Activated CD4-positive, alpha-beta T cell treated with anti-CD3 and anti-CD28 coated beads, Interleukin-2, amount 50 U/mL, for 1 hour (primary cell): ENCODE measurements at regions not wholly inside any gene's neighbourhood (a gene's known extent, or its start where the extent isn't known, plus 50 kb on each side); places are given as distances from the start of the nearest gene placed in this dataset.
"Not testable (repeated sequence)": the region's sequence is repeated elsewhere in the genome, so short reads cannot be mapped to it uniquely, and the experiment has no call there.

Source experiments
- DNase-seq: peaks from one replicate; pipeline ENCODE4 v3.0.0-alpha.2; 2020

- not testable (repeated sequence) for DNase-seq
These were observed 2806.6 kb downstream of the RPIA start for GRCh38 chr2:91498065-91498449.

DNA sequence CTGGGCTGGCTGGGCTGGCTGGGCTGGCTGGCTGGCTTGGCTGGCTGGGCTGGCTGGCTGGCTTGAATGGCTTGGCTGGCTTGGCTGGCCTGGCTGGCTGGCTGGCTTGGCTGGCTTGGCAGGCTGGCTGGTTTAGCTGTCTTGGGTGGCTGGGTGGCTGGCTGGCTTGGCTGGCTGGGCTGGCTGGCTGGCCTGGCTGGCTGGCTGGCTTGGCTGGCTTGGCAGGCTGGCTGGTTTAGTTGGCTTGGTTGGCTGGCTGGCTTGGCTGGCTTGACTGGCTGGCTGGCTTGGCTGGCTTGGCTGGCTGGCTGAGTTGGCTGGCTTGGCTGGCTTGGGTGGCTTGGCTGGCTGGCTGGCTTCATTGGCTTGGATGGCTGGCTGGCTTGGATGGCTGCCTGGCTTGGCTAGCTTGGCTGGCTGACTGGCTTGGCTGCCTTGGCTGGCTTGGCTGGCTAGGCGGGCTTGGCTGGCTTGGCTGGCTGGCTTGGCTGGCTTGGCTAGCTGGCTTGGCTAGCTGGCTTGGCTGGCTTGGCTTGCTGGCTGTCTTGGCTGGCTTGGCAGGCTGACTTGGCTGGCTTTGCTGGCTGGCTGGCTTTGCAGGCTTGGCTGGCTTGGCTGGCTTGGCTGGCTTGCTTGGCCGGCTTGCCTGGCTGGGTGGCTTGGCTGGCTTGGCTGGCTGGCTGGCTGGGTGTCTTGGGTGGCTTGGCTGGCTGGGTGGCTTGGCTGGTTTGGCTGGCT lies 2807.2 kb downstream of the RPIA start:
- DNase-seq, result not testable (repeated sequence)

DNA sequence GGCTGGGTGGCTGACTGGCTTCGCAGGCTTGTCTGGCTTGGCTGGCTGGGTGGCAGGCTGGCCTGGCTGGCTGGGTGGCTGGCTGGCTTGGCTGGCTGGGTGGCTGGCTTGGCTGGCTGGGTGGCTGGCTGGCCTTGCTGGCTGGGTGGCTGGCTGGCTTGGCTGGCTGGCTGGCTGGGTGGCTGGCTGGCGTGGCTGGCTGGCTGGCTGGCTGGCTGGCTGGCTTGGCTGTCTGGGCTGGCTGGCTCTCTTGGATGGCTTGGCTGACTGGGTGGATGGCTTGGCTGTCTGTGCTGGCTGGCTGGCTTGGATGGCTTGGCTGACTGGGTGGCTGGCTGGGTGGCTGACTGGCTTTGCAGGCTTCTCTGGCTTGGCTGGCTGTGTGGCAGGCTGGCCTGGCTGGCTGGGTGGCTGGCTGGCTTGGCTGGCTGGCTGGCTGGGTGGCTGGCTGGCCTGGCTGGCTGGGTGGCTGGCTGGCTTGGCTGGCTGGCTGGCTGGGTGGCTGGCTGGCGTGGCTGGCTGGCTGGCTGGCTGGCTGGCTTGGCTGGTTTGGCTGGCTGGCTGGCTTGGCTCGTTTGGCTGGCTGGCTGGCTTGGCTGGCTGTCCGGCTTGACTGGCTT lies 2808.1 kb downstream of the RPIA start:
- not testable (repeated sequence) for DNase-seq

DNA sequence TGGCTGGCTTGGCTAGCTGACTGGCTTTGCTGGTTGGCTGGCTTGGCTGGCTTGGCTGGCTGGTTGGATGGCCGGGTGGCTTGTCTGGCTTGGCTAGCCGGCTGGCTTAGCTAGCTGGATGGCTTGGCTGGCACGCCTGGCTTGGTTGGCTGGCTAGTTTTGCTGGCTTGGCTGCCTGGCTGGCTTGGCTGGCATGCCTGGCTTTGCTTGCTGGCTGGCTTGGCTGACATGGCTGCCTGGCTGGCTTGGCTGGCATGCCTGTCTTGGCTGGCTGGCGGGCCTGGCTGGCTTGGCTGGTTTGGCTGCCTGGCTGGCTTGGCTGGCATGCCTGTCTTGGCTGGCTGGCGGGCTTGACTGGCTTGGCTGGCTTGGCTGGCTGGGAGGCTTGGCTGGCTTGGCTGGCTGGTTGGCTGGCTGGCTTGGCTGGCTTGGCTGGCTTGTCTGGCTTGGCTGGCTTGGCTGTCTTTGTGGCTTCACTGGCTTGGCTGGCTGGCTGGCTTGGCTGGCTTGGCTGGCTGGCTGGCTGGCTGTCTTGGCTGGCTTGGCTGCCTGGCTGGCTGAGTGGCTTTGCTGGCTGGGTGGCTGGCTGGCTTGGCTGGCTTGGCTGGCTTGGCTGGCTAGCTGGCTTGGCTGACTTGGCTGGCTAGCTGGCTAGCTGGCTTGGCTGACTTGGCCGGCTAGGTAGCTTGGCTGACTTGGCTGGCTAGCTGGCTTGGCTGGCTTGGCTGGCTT lies 2808.9 kb downstream of the RPIA start:
- DNase-seq, result not testable (repeated sequence)

DNA sequence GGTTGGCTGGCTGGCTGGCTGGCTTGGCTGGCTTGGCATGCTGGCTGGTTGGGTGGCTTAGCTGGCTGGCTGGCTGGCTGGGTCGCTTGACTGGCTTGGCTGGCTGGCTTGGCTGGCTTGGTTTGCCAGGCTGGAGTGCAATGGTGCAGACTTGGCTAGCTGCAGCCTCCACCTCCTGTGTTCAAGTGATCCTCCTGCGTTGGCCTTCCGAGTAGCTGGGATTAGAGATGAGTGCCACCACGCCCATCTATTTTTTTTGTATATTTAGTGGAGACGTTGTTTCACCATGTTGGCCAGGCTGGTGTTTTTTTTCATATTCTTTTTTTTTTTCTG lies 2809.5 kb downstream of the RPIA start:
- DNase-seq, result not testable (repeated sequence)

DNA sequence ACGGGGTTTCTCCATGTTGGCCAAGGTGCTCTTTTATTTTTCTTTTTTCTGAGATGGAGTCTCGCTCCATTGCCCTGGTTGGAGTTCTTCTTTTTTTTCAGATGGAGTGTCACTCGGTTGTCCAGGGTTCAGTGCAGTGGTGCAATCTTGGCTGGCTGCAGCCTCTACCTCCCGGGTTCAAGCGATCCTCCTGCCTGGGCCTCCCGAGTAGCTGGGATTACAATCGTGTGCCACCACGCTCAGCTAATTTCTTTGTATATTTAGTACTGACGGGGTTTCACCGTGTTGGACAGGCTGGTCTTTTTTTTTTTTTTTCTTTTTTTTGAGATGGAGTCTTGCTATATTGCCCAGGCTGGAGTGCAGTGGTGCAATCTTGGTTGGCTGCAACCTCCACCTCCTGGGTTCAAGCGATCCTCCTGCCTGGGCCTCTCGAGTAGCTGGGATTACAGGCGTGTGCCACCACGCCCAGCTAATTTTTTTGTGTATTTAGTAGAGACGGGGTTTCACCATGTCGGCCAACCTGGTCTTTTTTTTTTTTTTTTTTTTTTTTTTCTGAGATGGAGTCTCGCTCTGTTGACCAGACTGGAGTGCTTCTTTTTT lies 2810.1 kb downstream of the RPIA start:
- DNase-seq, result not testable (repeated sequence)

- not testable (repeated sequence) for DNase-seq
These were observed 2812.1 kb downstream of the RPIA start for GRCh38 chr2:91503572-91503958.

GRCh38 chr2:91503959-91504741 lies 2812.7 kb downstream of the RPIA start:
- DNase-seq, result not testable (repeated sequence)

DNA sequence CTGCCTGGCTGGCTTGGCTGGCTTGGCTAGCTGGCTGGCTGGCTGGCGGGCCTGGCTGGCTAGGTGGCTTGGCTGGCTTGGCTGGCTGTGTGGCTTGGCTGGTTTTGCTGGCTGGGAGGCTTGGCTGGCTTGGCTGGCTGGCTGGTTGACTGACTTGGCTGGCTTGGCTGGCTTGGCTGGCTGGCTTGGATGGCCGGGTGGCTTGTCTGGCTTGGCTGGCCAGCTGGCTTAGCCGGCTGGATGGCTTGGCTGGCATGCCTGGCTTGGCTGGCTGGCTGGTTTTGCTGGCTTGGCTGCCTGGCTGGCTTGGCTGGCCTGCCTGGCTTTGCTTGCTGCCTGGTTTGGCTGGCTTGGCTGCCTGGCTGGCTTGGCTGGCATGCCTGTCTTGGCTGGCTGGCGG lies 2817.3 kb downstream of the RPIA start:
- not testable (repeated sequence) for DNase-seq

DNA sequence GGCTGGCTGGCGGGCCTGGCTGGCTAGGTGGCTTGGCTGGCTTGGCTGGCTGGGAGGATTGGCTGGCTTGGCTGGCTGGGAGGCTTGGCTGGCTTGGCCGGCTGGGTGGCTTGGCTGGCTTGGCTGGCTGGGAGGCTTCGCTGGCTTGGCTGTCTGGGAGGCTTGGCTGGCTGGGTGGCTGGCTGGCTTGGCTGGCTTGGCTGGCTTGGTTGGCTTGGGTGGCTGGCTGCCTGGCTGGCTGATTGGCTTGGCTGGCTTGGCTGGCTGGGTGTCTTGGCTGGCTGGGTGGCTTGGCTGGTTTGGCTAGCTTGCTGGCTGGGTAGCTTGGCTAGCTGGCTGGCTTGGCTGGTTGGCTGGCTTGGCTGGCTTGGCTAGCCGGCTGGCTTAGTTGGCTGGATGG lies 2817.8 kb downstream of the RPIA start:
- not testable (repeated sequence) for DNase-seq

- not testable (repeated sequence) for DNase-seq
These were observed 2819.7 kb downstream of the RPIA start for GRCh38 chr2:91511166-91511565.

DNA sequence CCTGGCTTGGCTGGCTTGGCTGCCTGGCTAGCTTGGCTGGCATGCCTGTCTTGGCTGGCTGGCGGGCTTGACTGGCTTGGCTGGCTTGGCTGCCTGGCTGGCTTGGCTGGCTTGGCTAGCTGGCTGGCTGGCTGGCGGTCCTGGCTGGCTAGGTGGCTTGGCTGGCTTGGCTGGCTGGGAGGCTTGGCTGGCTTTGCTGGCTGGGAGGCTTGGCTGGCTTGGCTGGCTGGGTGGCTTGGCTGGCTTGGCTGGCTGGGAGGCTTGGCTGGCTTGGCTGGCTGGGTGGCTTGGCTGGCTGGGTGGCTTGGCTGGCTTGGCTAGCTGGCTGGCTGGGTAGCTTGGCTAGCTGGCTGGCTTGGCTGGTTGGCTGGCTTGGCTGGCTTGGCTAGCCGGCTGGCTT lies 2824.5 kb downstream of the RPIA start:
- not testable (repeated sequence) for DNase-seq

- DNase-seq, result not testable (repeated sequence)
These were observed 2825.2 kb downstream of the RPIA start for GRCh38 chr2:91516669-91517068.

- not testable (repeated sequence) for DNase-seq
These were observed 2826.4 kb downstream of the RPIA start for GRCh38 chr2:91517846-91518245.

- DNase-seq, result not testable (repeated sequence)
These were observed 2827.0 kb downstream of the RPIA start for GRCh38 chr2:91518361-91518981.

DNA sequence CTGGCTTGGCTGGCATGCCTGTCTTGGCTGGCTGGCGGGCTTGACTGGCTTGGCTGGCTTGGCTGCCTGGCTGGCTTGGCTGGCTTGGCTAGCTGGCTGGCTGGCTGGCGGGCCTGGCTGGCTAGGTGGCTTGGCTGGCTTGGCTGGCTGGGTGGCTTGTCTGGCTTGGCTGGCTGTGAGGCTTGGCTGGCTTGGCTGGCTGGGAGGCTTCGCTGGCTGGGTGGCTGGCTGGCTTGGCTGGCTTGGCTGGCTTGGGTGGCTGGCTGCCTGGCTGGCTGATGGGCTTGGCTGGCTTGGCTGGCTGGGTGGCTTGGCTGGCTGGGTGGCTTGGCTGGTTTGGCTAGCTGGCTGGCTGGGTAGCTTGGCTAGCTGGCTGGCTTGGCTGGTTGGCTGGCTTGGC lies 2827.9 kb downstream of the RPIA start:
- DNase-seq, result not testable (repeated sequence)

DNA sequence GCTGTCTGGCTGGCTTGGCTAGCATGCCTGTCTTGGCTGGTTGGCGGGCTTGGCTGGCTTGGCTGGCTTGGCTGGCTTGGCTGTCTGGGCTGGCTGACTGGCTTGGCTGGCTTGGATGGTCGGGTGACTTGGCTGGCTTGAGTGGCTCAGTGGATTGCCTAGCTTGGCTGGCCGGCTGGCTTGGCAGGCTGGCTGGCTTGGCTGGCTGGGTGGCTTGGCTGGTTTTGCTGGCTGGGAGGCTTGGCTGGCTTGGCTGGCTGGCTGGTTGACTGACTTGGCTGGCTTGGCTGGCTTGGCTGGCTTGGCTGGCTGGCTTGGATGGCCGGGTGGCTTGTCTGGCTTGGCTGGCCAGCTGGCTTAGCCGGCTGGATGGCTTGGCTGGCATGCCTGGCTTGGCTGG lies 2828.4 kb downstream of the RPIA start:
- not testable (repeated sequence) for DNase-seq

GRCh38 chr2:91520523-91520922 lies 2829.1 kb downstream of the RPIA start:
- not testable (repeated sequence) for DNase-seq

GRCh38 chr2:91520972-91521535 lies 2829.6 kb downstream of the RPIA start:
- DNase-seq, result not testable (repeated sequence)

DNA sequence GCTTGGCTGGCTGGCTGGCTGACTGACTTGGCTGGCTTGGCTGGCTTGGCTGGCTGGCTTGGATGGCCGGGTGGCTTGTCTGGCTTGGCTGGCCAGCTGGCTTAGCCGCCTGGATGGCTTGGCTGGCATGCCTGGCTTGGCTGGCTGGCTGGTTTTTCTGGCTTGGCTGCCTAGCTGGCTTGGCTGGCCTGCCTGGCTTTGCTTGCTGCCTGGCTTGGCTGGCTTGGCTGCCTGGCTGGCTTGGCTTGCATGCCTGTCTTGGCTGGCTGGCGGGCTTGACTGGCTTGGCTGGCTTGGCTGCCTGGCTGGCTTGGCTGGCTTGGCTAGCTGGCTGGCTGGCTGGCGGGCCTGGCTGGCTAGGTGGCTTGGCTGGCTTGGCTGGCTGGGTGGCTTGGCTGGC lies 2830.5 kb downstream of the RPIA start:
- DNase-seq, result not testable (repeated sequence)

DNA sequence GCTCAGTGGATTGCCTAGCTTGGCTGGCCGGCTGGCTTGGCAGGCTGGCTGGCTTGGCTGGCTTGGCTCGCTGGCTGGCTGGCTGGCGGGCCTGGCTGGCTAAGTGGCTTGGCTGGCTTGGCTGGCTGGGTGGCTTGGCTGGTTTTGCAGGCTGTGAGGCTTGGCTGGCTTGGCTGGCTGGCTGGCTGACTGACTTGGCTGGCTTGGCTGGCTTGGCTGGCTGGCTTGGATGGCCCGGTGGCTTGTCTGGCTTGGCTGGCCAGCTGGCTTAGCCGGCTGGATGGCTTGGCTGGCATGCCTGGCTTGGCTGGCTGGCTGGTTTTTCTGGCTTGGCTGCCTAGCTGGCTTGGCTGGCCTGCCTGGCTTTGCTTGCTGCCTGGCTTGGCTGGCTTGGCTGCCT lies 2831.4 kb downstream of the RPIA start:
- DNase-seq, result not testable (repeated sequence)

DNA sequence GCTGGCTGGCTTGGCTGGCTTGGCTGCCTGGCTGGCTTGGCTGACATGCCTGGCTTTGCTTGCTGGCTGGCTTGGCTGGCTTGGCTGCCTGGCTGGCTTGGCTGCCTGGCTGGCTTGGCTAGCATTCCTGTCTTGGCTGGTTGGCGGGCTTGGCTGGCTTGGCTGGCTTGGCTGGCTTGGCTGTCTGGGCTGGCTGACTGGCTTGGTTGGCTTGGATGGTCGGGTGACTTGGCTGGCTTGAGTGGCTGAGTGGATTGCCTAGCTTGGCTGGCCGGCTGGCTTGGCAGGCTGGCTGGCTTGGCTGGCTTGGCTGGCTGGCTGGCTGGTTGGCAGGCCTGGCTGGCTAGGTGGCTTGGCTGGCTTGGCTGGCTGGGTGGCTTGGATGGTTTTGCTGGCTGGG lies 2832.3 kb downstream of the RPIA start:
- not testable (repeated sequence) for DNase-seq
